Progenitor cell of endocrine pancreas (in vitro differentiated cells): ENCODE measurements at regions not wholly inside any gene's neighbourhood (a gene's known extent, or its start where the extent isn't known, plus 50 kb on each side); places are given as distances from the start of the nearest gene placed in this dataset.

Source experiments
- DNase-seq: peaks from one replicate; pipeline ENCODE4 v3.0.0; 2021; ENCODE audit warnings: low spot score; ENCODE audit not compliant: unreplicated experiment
- H3K27ac Mint-ChIP-seq: 2 replicates; pipeline ENCODE4 v1.8.0; 2021; ENCODE audit warnings: mild to moderate bottlenecking, moderate library complexity, mixed read lengths
- H3K27me3 Mint-ChIP-seq: 2 replicates; pipeline ENCODE4 v1.8.0; 2021; ENCODE audit warnings: mixed read lengths
- H3K36me3 Mint-ChIP-seq: 2 replicates; pipeline ENCODE4 v1.8.0; 2022; ENCODE audit warnings: mixed read lengths; ENCODE audit not compliant: insufficient read depth
- H3K4me1 Mint-ChIP-seq: 2 replicates; pipeline ENCODE4 v1.8.0; 2021; ENCODE audit warnings: low read depth, mixed read lengths
- H3K4me3 Mint-ChIP-seq: 2 replicates; pipeline ENCODE4 v1.8.0; 2021; ENCODE audit warnings: low read depth, mild to moderate bottlenecking, moderate library complexity, mixed read lengths
- H3K9me3 Mint-ChIP-seq: 2 replicates; pipeline ENCODE4 v1.8.0; 2021; ENCODE audit warnings: low read depth, mixed read lengths
- TF ChIP-seq, protein P1 (sequence below): fragments of 200-600 bp; sonication (generic); IDR thresholded peaks from one replicate; pipeline ENCODE4 v1.5.0; 2021; ENCODE audit warnings: antibody characterized with exemption, mild to moderate bottlenecking; ENCODE audit not compliant: unreplicated experiment

DNA sequence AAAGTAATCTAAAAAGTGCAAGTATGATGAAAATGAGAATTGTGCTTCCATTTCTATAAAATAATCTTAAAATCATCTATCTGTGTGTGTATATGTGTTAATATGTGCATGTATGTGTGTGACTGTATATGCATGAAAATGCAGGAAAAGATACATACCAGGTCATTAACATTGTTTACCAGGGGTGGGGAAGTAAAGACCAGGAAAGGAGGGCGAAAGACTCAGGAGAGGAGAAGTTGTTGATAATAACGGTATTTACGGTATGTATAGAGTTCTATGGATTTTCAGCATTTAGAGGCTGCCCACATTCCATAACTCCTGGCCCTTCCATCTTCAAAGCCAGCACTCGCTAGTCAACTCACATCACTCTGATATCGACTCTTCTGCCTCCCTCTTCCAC is 111.0 kb upstream of the SPDL1 start:
- H3K36me3 Mint-ChIP-seq: peaks cover 1% of the 10 kb centered on the region
- H3K4me1 Mint-ChIP-seq: peaks cover 1% of the 10 kb centered on the region
- H3K9me3 Mint-ChIP-seq: peaks cover 21% of the 10 kb centered on the region
- no peak overlapping the region for H3K4me3 Mint-ChIP-seq
- TF ChIP-seq, protein P1, sequence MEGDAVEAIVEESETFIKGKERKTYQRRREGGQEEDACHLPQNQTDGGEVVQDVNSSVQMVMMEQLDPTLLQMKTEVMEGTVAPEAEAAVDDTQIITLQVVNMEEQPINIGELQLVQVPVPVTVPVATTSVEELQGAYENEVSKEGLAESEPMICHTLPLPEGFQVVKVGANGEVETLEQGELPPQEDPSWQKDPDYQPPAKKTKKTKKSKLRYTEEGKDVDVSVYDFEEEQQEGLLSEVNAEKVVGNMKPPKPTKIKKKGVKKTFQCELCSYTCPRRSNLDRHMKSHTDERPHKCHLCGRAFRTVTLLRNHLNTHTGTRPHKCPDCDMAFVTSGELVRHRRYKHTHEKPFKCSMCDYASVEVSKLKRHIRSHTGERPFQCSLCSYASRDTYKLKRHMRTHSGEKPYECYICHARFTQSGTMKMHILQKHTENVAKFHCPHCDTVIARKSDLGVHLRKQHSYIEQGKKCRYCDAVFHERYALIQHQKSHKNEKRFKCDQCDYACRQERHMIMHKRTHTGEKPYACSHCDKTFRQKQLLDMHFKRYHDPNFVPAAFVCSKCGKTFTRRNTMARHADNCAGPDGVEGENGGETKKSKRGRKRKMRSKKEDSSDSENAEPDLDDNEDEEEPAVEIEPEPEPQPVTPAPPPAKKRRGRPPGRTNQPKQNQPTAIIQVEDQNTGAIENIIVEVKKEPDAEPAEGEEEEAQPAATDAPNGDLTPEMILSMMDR: no peak
- DNase-seq: no peak
- peaks cover 14% of the 10 kb centered on the region for H3K27me3 Mint-ChIP-seq
- H3K27ac Mint-ChIP-seq: no peak overlapping the region

DNA sequence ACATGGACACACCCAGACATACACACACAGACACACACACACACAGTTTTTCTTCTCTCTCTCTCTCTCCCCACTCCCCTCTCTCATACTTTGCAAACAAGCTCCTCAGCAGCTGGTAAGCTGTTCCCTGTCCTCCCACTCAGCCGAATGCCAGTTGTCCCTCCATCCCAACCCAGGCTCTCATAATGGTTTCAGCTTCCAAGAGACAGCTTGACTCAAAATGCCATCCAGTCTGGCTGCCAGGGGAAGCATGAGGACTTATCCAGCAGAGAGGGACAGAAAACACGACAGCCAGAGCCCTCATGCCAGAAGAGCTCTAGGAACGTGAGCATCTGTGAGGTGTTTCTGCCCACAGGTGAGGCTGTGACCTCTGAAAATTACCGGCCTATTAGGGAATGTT is 112.6 kb upstream of the SPDL1 start:
- H3K4me1 Mint-ChIP-seq: peaks cover 9% of the 10 kb centered on the region
- TF ChIP-seq, protein P1: no peak
- no peaks in the 10 kb centered on the region for H3K36me3 Mint-ChIP-seq
- H3K4me3 Mint-ChIP-seq: no peak overlapping the region
- H3K27ac Mint-ChIP-seq: no peak overlapping the region
- peaks cover 8% of the 10 kb centered on the region for H3K9me3 Mint-ChIP-seq
- peaks cover 14% of the 10 kb centered on the region for H3K27me3 Mint-ChIP-seq
- no peak for DNase-seq

DNA sequence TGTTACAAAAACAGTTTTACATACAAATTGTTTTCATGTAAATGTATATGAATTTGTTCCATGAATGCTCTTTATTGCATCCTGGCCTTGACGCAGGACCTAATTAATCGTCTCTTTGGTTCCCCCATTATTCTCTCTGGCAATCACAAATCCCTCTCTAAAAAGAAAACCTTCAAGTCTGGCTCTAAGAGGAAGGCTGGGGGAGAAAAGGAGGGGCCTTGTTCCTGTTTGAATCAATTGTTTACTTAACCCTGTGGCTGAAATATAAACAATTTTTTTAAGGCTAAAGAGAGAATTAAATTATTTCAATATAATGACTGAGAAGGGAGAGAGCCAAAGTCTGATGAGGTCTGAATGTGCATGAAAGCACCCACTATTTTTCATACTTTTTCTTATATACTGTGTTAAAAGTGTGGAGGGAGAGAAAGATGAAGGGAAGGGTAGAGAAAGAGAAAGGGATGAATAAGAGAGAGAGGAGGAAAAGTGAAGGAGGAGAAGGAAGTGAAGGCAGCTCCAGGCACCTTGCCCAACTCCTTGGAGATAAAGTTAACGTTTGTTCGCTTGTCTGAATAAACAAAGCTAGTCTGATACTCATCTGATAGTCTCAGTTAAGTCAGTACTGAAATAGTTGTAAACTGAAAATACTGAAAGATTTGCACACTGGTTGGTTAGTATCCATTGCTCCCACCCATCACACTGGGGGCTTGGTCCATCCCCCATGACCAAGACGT is 116.4 kb upstream of the SPDL1 start:
- Mint-ChIP-seq H3K4me1 (peaks cover 7% of the 10 kb centered on the region), H3K36me3 (no peaks in the 10 kb centered on the region), H3K27me3 (peaks cover 8% of the 10 kb centered on the region), H3K4me3 (no peak overlapping the region), H3K9me3 (no peaks in the 10 kb centered on the region), H3K27ac (no peak overlapping the region)
- TF ChIP-seq, protein P1: no peak
- no peak for DNase-seq

DNA sequence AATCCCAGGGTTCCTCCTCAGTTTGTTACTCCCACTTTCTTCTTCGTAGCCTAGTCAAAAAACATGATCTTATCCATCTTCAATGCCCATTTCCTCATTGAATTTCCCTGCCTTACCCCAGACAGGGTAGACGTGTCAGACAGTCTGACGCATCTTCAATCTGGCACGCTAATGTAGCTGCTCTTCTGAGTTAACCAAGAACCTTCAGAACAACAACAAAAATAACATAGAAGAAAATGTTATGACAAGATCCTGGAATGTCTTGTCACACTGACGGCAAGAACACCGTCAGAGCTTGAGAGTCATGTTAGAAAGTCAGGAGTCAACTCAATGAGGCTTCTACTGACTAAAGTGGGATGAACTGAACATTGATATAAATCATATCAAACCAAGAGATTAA is 122.7 kb upstream of the SPDL1 start:
- Mint-ChIP-seq H3K27ac (no peak overlapping the region), H3K36me3 (no peaks in the 10 kb centered on the region), H3K4me3 (no peak overlapping the region), H3K4me1 (peaks cover 2% of the 10 kb centered on the region), H3K9me3 (no peaks in the 10 kb centered on the region), H3K27me3 (no peaks in the 10 kb centered on the region)
- TF ChIP-seq, protein P1: no peak
- DNase-seq: no peak

DNA sequence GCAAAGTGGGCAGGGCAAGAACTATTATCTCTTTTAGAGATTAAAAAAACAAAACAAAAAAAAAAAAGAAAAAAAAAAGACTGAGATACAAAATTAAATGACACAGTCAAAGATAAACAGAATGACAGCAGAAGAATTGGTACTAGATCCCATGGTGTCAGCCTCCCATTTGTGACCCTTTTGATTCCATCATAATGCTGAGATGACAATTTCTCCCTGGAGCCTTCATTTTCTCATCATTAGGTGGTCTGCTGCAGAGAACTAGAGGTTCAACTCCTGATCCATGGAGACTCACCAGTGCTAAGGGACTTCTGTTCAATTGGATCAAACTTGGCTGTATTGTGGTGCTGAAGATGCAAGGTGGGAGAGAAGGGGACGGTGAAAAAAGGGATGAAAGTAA is 123.5 kb upstream of the SPDL1 start:
- H3K27me3 Mint-ChIP-seq: no peaks in the 10 kb centered on the region
- H3K9me3 Mint-ChIP-seq: peaks cover under 1% of the 10 kb centered on the region
- peaks cover 2% of the 10 kb centered on the region for H3K4me1 Mint-ChIP-seq
- H3K4me3 Mint-ChIP-seq: no peak overlapping the region
- DNase-seq: no peak
- H3K27ac Mint-ChIP-seq: no peak overlapping the region
- H3K36me3 Mint-ChIP-seq: no peaks in the 10 kb centered on the region
- TF ChIP-seq, protein P1: no peak
